CD14-positive monocyte (primary cell): ENCODE measurements at regions not wholly inside any gene's neighbourhood (a gene's known extent, or its start where the extent isn't known, plus 50 kb on each side); places are given as distances from the start of the nearest gene placed in this dataset.

Experiments
- DNase-seq, 3 donors: peaks; one replicate each; pipeline ENCODE4 v3.0.0-alpha.2; 2011 to 2022
- H2AFZ ChIP-seq: 2 replicates; pipeline ENCODE4 v1.6.0; 2012; ENCODE audit warnings: mild to moderate bottlenecking, low read depth, low read length, inconsistent platforms; ENCODE audit not compliant: insufficient read depth, poor library complexity, severe bottlenecking
- H3K27ac ChIP-seq, 2 donors: 1 replicate in 1 of 2; 2 replicates in 1 of 2; pipeline ENCODE4 v1.5.1; 2012 to 2013; ENCODE audit warnings: low read length in 2 of 2, control low read depth in 1 of 2, inconsistent platforms in 1 of 2, low read depth in 1 of 2, mild to moderate bottlenecking in 1 of 2
- H3K27me3 ChIP-seq, 2 donors: one replicate each; pipeline versions ENCODE4 v1.6.0 to v1.6.1; 2011 to 2013; ENCODE audit warnings: low read length in 2 of 2; ENCODE audit not compliant: control insufficient read depth in 2 of 2, insufficient read depth in 2 of 2
- H3K36me3 ChIP-seq, 2 donors: replicated peaks in 1 of 2; 1 replicate in 1 of 2; 2 replicates in 1 of 2; pipeline versions ENCODE4 v1.5.1 to v1.6.1; 2012 to 2013; ENCODE audit warnings: low read length in 2 of 2, control low read depth in 1 of 2, inconsistent platforms in 1 of 2, mild to moderate bottlenecking in 1 of 2; ENCODE audit not compliant: insufficient read depth in 2 of 2, control insufficient read depth in 1 of 2
- H3K4me1 ChIP-seq, 2 donors: 1 replicate in 1 of 2; 2 replicates in 1 of 2; pipeline versions ENCODE4 v1.5.1 to v1.6.1; 2012 to 2013; ENCODE audit warnings: low read length in 2 of 2, control low read depth in 1 of 2, inconsistent platforms in 1 of 2, mild to moderate bottlenecking in 1 of 2, moderate library complexity in 1 of 2; ENCODE audit not compliant: insufficient read depth in 2 of 2, control insufficient read depth in 1 of 2
- H3K4me2 ChIP-seq: replicated peaks from 2 replicates; pipeline ENCODE3; 2012; ENCODE audit warnings: low read length, moderate library complexity, mild to moderate bottlenecking; ENCODE audit not compliant: poor library complexity, severe bottlenecking; ENCODE audit errors: extremely low read depth
- H3K4me3 ChIP-seq, 3 experiments: fragments of 200-600 bp in 1 of 3; sonication (generic) in 1 of 3; replicated peaks in 1 of 3; 1 replicate in 2 of 3; 2 replicates in 1 of 3; pipeline ENCODE4 v1.5.1; 2011 to 2013; ENCODE audit warnings: low read length in 3 of 3, mild to moderate bottlenecking in 3 of 3, control low read depth in 2 of 3, low read depth in 2 of 3, inconsistent platforms in 1 of 3, moderate library complexity in 1 of 3
- H3K79me2 ChIP-seq: 2 replicates; pipeline ENCODE4 v1.6.0; 2012; ENCODE audit warnings: mild to moderate bottlenecking, control low read depth, inconsistent platforms, low read length, moderate library complexity; ENCODE audit not compliant: insufficient read depth
- H3K9ac ChIP-seq: 2 replicates; pipeline ENCODE4 v1.6.0; 2017; ENCODE audit warnings: low read length, mild to moderate bottlenecking; ENCODE audit not compliant: insufficient read depth, poor library complexity, severe bottlenecking
- H3K9me3 ChIP-seq, 2 donors: replicated peaks in 1 of 2; 1 replicate in 1 of 2; 2 replicates in 1 of 2; pipeline versions ENCODE4 v1.5.1 to v1.6.1; 2012 to 2013; ENCODE audit warnings: low read length in 2 of 2, control low read depth in 1 of 2; ENCODE audit not compliant: control insufficient read depth in 1 of 2, insufficient read depth in 1 of 2
- H4K20me1 ChIP-seq: 2 replicates; pipeline ENCODE4 v1.6.0; 2012; ENCODE audit warnings: mild to moderate bottlenecking, low read length, control low read depth, moderate library complexity; ENCODE audit not compliant: insufficient read depth
- H3K27ac Mint-ChIP-seq, 7 donors: one replicate each; pipeline ENCODE4 v1.8.0; 2020; ENCODE audit warnings: mild to moderate bottlenecking in 7 of 7, mixed read lengths in 7 of 7, moderate library complexity in 6 of 7, inconsistent platforms in 2 of 7
- H3K27me3 Mint-ChIP-seq, 3 donors: one replicate each; pipeline ENCODE4 v1.8.0; 2021 to 2022; ENCODE audit warnings: low read depth in 3 of 3, mild to moderate bottlenecking in 3 of 3, mixed read lengths in 3 of 3, moderate library complexity in 3 of 3, inconsistent platforms in 1 of 3
- H3K36me3 Mint-ChIP-seq, 2 donors: one replicate each; pipeline ENCODE4 v1.8.0; 2020; ENCODE audit warnings: mixed read lengths in 2 of 2, inconsistent platforms in 1 of 2, mild to moderate bottlenecking in 1 of 2
- H3K4me1 Mint-ChIP-seq: one replicate; pipeline ENCODE4 v1.8.0; 2020; ENCODE audit warnings: mild to moderate bottlenecking, mixed read lengths
- H3K4me3 Mint-ChIP-seq, 2 donors: one replicate each; pipeline ENCODE4 v1.8.0; 2020; ENCODE audit warnings: mild to moderate bottlenecking in 2 of 2, mixed read lengths in 2 of 2, moderate library complexity in 1 of 2
- H3K9me3 Mint-ChIP-seq, 7 donors: one replicate each; pipeline ENCODE4 v1.8.0; 2020 to 2022; ENCODE audit warnings: mixed read lengths in 7 of 7, mild to moderate bottlenecking in 6 of 7, moderate library complexity in 6 of 7, inconsistent platforms in 2 of 7
- CTCF ChIP-seq: fragments of 200-600 bp; IDR thresholded peaks from one replicate; pipeline ENCODE4 v1.8.0; 2022; ENCODE audit warnings: antibody characterized with exemption, mild to moderate bottlenecking
- WGBS: methylation state at CpG from one replicate; pipeline ENCODE4 v1.1.5; 2013; ENCODE audit warnings: missing lambda C conversion rate; ENCODE audit not compliant: insufficient coverage; 5-methylcytosine and 5-hydroxymethylcytosine counted together
- intact Hi-C, 2 donors: fragments of 100-400 bp; cut with micrococcal nuclease; formaldehyde crosslinking; loops; one replicate each; pipeline versions ENCODE4 v1.15.0 to v1.15.1; 2023

- intact Hi-C loops, result no loop called here
- no peaks in the 10 kb centered on the region for H3K4me1 ChIP-seq
- Mint-ChIP-seq H3K27me3 (peaks cover 0 to 1% (median 0%) of the 10 kb centered on the region in 3 donors), H3K9me3 (peaks cover 0 to 12% (median 2%) of the 10 kb centered on the region in 7 donors), H3K4me3 (no peak overlapping the region), H3K27ac (no peak overlapping the region), H3K4me1 (no peaks in the 10 kb centered on the region), H3K36me3 (no peaks in the 10 kb centered on the region)
- no peak for DNase-seq
- no peak overlapping the region for H3K4me3 ChIP-seq
- no peak overlapping the region for H3K9ac ChIP-seq
- no peaks in the 10 kb centered on the region for H4K20me1 ChIP-seq
- WGBS, result 83% methylated on average over 1 of the region's 2 CpGs
- no peak overlapping the region for H2AFZ ChIP-seq
- no peaks in the 10 kb centered on the region for H3K27me3 ChIP-seq
- no peak overlapping the region for H3K4me2 ChIP-seq
- H3K27ac ChIP-seq, result no peak overlapping the region
- TF ChIP-seq CTCF, result no peak
- peaks cover 0 to 6% of the 10 kb centered on the region in 2 donors for H3K9me3 ChIP-seq
- H3K79me2 ChIP-seq, result no peaks in the 10 kb centered on the region
- no peaks in the 10 kb centered on the region for H3K36me3 ChIP-seq
These were observed 1174.0 kb downstream of the SORCS1 start for GRCh38 chr10:105990529-105990928.

- no peak overlapping the region for H3K27ac ChIP-seq
- H3K36me3 ChIP-seq, result no peaks in the 10 kb centered on the region
- WGBS, result 87% methylated on average over 3 of the region's 3 CpGs
- no peak overlapping the region for H3K4me2 ChIP-seq
- no peak overlapping the region for H3K4me3 Mint-ChIP-seq
- peaks cover 0 to 1% (median 0%) of the 10 kb centered on the region in 3 donors for H3K27me3 Mint-ChIP-seq
- H3K9ac ChIP-seq, result no peak overlapping the region
- H3K36me3 Mint-ChIP-seq, result no peaks in the 10 kb centered on the region
- no peaks in the 10 kb centered on the region for H4K20me1 ChIP-seq
- H3K27ac Mint-ChIP-seq, result no peak overlapping the region
- H3K9me3 ChIP-seq, result peaks cover 0 to 6% of the 10 kb centered on the region in 2 donors
- H3K9me3 Mint-ChIP-seq, result peaks cover 0 to 12% (median 2%) of the 10 kb centered on the region in 7 donors
- no peaks in the 10 kb centered on the region for H3K27me3 ChIP-seq
- no peaks in the 10 kb centered on the region for H3K4me1 Mint-ChIP-seq
- no peak for TF ChIP-seq CTCF
- H3K4me3 ChIP-seq, result no peak overlapping the region
- H3K79me2 ChIP-seq, result no peaks in the 10 kb centered on the region
- intact Hi-C loops, result no loop called here
- H2AFZ ChIP-seq, result no peak overlapping the region
- no peaks in the 10 kb centered on the region for H3K4me1 ChIP-seq
- DNase-seq, result no peak
These were observed 1174.5 kb downstream of the SORCS1 start for GRCh38 chr10:105989995-105990394.
